ENCODE measurements at regions not wholly inside any gene's neighbourhood (a gene's known extent, or its start where the extent isn't known, plus 50 kb on each side); places are given as distances from the start of the nearest gene placed in this dataset.
A peak's percentile ranks its signal among the peaks of the same experiment; 100 is the strongest.
"Not testable (repeated sequence)": the region's sequence is repeated elsewhere in the genome, so short reads cannot be mapped to it uniquely, and the experiment has no call there.

- H3K9me3 ChIP-seq (ENCODE audit: control insufficient read depth, insufficient read depth, low read length); POLR2A ChIA-PET; H3K27ac ChIP-seq (ENCODE audit: low read depth, low read length); CTCF ChIA-PET; H3K27me3 ChIP-seq (ENCODE audit: control insufficient read depth, insufficient read depth, low read length); DNase-seq (ENCODE audit: low read depth, low spot score); H3K4me3 ChIP-seq (ENCODE audit: low read depth, low read length): not testable (repeated sequence)
These were observed 317.4 kb downstream of the BCL2L11 start for GRCh38 chr2:111438161-111438560.

GRCh38 chr2:111439237-111439636 lies 318.5 kb downstream of the BCL2L11 start:
- POLR2A ChIA-PET; H3K27me3 ChIP-seq (ENCODE audit: control insufficient read depth, insufficient read depth, low read length); H3K4me3 ChIP-seq (ENCODE audit: low read depth, low read length); H3K27ac ChIP-seq (ENCODE audit: low read depth, low read length); CTCF ChIA-PET; H3K9me3 ChIP-seq (ENCODE audit: control insufficient read depth, insufficient read depth, low read length); DNase-seq (ENCODE audit: low read depth, low spot score): not testable (repeated sequence)

- POLR2A ChIA-PET; H3K27ac ChIP-seq (ENCODE audit: low read depth, low read length); H3K27me3 ChIP-seq (ENCODE audit: control insufficient read depth, insufficient read depth, low read length); H3K4me3 ChIP-seq (ENCODE audit: low read depth, low read length); CTCF ChIA-PET; H3K9me3 ChIP-seq (ENCODE audit: control insufficient read depth, insufficient read depth, low read length); DNase-seq (ENCODE audit: low read depth, low spot score): not testable (repeated sequence)
These were observed 320.9 kb downstream of the BCL2L11 start for GRCh38 chr2:111441614-111442013.

GRCh38 chr2:111442767-111443454 lies 322.2 kb downstream of the BCL2L11 start:
- H3K4me3 ChIP-seq (ENCODE audit: low read depth, low read length); H3K27ac ChIP-seq (ENCODE audit: low read depth, low read length); DNase-seq (ENCODE audit: low read depth, low spot score); CTCF ChIA-PET; H3K27me3 ChIP-seq (ENCODE audit: control insufficient read depth, insufficient read depth, low read length); POLR2A ChIA-PET; H3K9me3 ChIP-seq (ENCODE audit: control insufficient read depth, insufficient read depth, low read length): not testable (repeated sequence)

GRCh38 chr2:111444516-111444915 lies 323.8 kb downstream of the BCL2L11 start:
- POLR2A ChIA-PET; CTCF ChIA-PET; H3K4me3 ChIP-seq (ENCODE audit: low read depth, low read length); H3K9me3 ChIP-seq (ENCODE audit: control insufficient read depth, insufficient read depth, low read length); H3K27ac ChIP-seq (ENCODE audit: low read depth, low read length); DNase-seq (ENCODE audit: low read depth, low spot score); H3K27me3 ChIP-seq (ENCODE audit: control insufficient read depth, insufficient read depth, low read length): not testable (repeated sequence)

- H3K4me3 ChIP-seq (ENCODE audit: low read depth, low read length); H3K27ac ChIP-seq (ENCODE audit: low read depth, low read length); H3K9me3 ChIP-seq (ENCODE audit: control insufficient read depth, insufficient read depth, low read length); DNase-seq (ENCODE audit: low read depth, low spot score); CTCF ChIA-PET; POLR2A ChIA-PET; H3K27me3 ChIP-seq (ENCODE audit: control insufficient read depth, insufficient read depth, low read length): not testable (repeated sequence)
These were observed 324.6 kb downstream of the BCL2L11 start for GRCh38 chr2:111445191-111445929.

GRCh38 chr2:111445941-111446340 lies 325.2 kb downstream of the BCL2L11 start:
- POLR2A ChIA-PET; H3K4me3 ChIP-seq (ENCODE audit: low read depth, low read length); DNase-seq (ENCODE audit: low read depth, low spot score); H3K9me3 ChIP-seq (ENCODE audit: control insufficient read depth, insufficient read depth, low read length); H3K27ac ChIP-seq (ENCODE audit: low read depth, low read length); H3K27me3 ChIP-seq (ENCODE audit: control insufficient read depth, insufficient read depth, low read length); CTCF ChIA-PET: not testable (repeated sequence)

GRCh38 chr2:111447482-111447881 lies 326.8 kb downstream of the BCL2L11 start:
- H3K9me3 ChIP-seq (ENCODE audit: control insufficient read depth, insufficient read depth, low read length); POLR2A ChIA-PET; CTCF ChIA-PET; H3K27ac ChIP-seq (ENCODE audit: low read depth, low read length); H3K4me3 ChIP-seq (ENCODE audit: low read depth, low read length); DNase-seq (ENCODE audit: low read depth, low spot score); H3K27me3 ChIP-seq (ENCODE audit: control insufficient read depth, insufficient read depth, low read length): not testable (repeated sequence)
- TF ChIP-seq CTCF (IDR thresholded peaks at IDR 0.05; ENCODE audit: low read depth, low read length) = peak; percentile 9; the same call in 1 of the 2 replicates

GRCh38 chr2:111448796-111449195 lies 328.1 kb downstream of the BCL2L11 start:
- H3K4me3 ChIP-seq (ENCODE audit: low read depth, low read length); H3K27me3 ChIP-seq (ENCODE audit: control insufficient read depth, insufficient read depth, low read length); CTCF ChIA-PET; DNase-seq (ENCODE audit: low read depth, low spot score); POLR2A ChIA-PET; H3K9me3 ChIP-seq (ENCODE audit: control insufficient read depth, insufficient read depth, low read length); H3K27ac ChIP-seq (ENCODE audit: low read depth, low read length): not testable (repeated sequence)

GRCh38 chr2:111450526-111450925 lies 329.8 kb downstream of the BCL2L11 start:
- POLR2A ChIA-PET; DNase-seq (ENCODE audit: low read depth, low spot score); CTCF ChIA-PET; H3K27me3 ChIP-seq (ENCODE audit: control insufficient read depth, insufficient read depth, low read length); H3K9me3 ChIP-seq (ENCODE audit: control insufficient read depth, insufficient read depth, low read length); H3K4me3 ChIP-seq (ENCODE audit: low read depth, low read length); H3K27ac ChIP-seq (ENCODE audit: low read depth, low read length): not testable (repeated sequence)

- DNase-seq (ENCODE audit: low read depth, low spot score); POLR2A ChIA-PET; H3K4me3 ChIP-seq (ENCODE audit: low read depth, low read length); H3K27me3 ChIP-seq (ENCODE audit: control insufficient read depth, insufficient read depth, low read length); H3K9me3 ChIP-seq (ENCODE audit: control insufficient read depth, insufficient read depth, low read length); CTCF ChIA-PET; H3K27ac ChIP-seq (ENCODE audit: low read depth, low read length): not testable (repeated sequence)
These were observed 331.0 kb downstream of the BCL2L11 start for GRCh38 chr2:111451692-111452199.
